MCF 10A (cell line): ENCODE measurements at regions not wholly inside any gene's neighbourhood (a gene's known extent, or its start where the extent isn't known, plus 50 kb on each side); places are given as distances from the start of the nearest gene placed in this dataset.

ENCODE experiments used
- BruUV-seq: library from RNA; stranded (reverse); fragments of 400-500 nt; replicated peaks from 2 replicates; lab custom pipeline; 2021; lab: Mats Ljungman, UMichigan
- CTCF ChIA-PET: fragments of 300-600 bp; sonication (Branson Sonifier 250); formaldehyde crosslinking; extraction: SDS; loops from one replicate; lab custom pipeline; 2021; ENCODE audit warnings: antibody characterized with exemption, inconsistent platforms; lab: Yijun Ruan, JAX
- POLR2A ChIA-PET: fragments of 300-600, 350-650 bp; sonication (Branson Sonifier 250); formaldehyde crosslinking; extraction: SDS; loops from one replicate; lab custom pipeline; 2020; ENCODE audit warnings: antibody characterized with exemption, inconsistent platforms; lab: Yijun Ruan, JAX
- DNase-seq: peaks from one replicate; pipeline ENCODE4 v3.0.0-alpha.2; 2018; ENCODE audit not compliant: unreplicated experiment
- H3K27ac Mint-ChIP-seq: one replicate; pipeline ENCODE4 v1.8.0; 2022; ENCODE audit warnings: mild to moderate bottlenecking, low read depth, mixed read lengths; ENCODE audit not compliant: unreplicated experiment
- H3K27me3 Mint-ChIP-seq: one replicate; pipeline ENCODE4 v1.8.0; 2022; ENCODE audit warnings: mixed read lengths; ENCODE audit not compliant: insufficient read depth, unreplicated experiment
- H3K36me3 Mint-ChIP-seq: one replicate; pipeline ENCODE4 v1.8.0; 2022; ENCODE audit warnings: mild to moderate bottlenecking, moderate library complexity, mixed read lengths; ENCODE audit not compliant: insufficient read depth, unreplicated experiment
- H3K4me1 Mint-ChIP-seq: one replicate; pipeline ENCODE4 v1.8.0; 2022; ENCODE audit warnings: mixed read lengths; ENCODE audit not compliant: insufficient read depth, unreplicated experiment
- H3K4me3 Mint-ChIP-seq: one replicate; pipeline ENCODE4 v1.8.0; 2022; ENCODE audit warnings: mild to moderate bottlenecking, moderate library complexity, mixed read lengths; ENCODE audit not compliant: unreplicated experiment
- H3K9me3 Mint-ChIP-seq: one replicate; pipeline ENCODE4 v1.8.0; 2022; ENCODE audit warnings: mixed read lengths; ENCODE audit not compliant: unreplicated experiment
- intact Hi-C: fragments of 100-400 bp; cut with micrococcal nuclease; formaldehyde crosslinking; loops from 2 replicates; pipeline ENCODE4 v1.14.1; 2022
- TF ChIP-seq, protein P1 (sequence below): fragments of 200-600 bp; IDR thresholded peaks from one replicate; pipeline ENCODE4 v1.8.0; 2022; ENCODE audit warnings: antibody characterized with exemption, mild to moderate bottlenecking; ENCODE audit not compliant: unreplicated experiment

DNA sequence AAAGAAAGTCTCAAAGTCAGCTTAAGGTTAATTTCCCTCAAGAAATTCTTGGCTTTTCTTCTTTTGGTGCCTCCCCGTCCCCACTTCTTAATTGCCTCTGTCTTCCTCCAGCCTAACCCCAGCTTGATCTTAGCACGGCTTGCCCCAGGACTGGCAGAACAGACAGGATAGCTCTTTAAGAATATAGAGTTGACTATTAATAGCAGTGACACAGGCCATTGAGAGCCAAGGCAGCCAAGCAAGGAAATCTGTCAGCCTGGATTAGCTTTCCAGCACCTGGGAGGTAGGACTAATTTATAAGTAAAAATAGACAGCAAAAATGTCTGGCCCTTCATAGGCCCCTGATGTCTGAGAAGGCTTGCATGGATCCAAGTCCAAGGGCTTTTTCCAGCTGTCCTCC is 384.6 kb upstream of the SLC30A5 start:
- Mint-ChIP-seq H3K27me3 (peaks cover 12% of the 10 kb centered on the region), H3K4me1 (no peaks in the 10 kb centered on the region), H3K27ac (no peak overlapping the region), H3K36me3 (no peaks in the 10 kb centered on the region), H3K4me3 (no peak overlapping the region), H3K9me3 (no peaks in the 10 kb centered on the region)
- ChIA-PET POLR2A (interaction anchor here (0.6 kb wide), 1 partner anchor 1210 kb away, joined by 3 read pairs; no protein-coding TSS in a partner anchor), CTCF (interaction anchor here (1.8 kb wide), 1 partner anchor 12 kb away, joined by 4 read pairs; no protein-coding TSS in a partner anchor)
- TF ChIP-seq, protein P1, sequence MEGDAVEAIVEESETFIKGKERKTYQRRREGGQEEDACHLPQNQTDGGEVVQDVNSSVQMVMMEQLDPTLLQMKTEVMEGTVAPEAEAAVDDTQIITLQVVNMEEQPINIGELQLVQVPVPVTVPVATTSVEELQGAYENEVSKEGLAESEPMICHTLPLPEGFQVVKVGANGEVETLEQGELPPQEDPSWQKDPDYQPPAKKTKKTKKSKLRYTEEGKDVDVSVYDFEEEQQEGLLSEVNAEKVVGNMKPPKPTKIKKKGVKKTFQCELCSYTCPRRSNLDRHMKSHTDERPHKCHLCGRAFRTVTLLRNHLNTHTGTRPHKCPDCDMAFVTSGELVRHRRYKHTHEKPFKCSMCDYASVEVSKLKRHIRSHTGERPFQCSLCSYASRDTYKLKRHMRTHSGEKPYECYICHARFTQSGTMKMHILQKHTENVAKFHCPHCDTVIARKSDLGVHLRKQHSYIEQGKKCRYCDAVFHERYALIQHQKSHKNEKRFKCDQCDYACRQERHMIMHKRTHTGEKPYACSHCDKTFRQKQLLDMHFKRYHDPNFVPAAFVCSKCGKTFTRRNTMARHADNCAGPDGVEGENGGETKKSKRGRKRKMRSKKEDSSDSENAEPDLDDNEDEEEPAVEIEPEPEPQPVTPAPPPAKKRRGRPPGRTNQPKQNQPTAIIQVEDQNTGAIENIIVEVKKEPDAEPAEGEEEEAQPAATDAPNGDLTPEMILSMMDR: no peak
- intact Hi-C loops: no loop called here
- BruUV-seq: no TSS peak
- DNase-seq: no peak

DNA sequence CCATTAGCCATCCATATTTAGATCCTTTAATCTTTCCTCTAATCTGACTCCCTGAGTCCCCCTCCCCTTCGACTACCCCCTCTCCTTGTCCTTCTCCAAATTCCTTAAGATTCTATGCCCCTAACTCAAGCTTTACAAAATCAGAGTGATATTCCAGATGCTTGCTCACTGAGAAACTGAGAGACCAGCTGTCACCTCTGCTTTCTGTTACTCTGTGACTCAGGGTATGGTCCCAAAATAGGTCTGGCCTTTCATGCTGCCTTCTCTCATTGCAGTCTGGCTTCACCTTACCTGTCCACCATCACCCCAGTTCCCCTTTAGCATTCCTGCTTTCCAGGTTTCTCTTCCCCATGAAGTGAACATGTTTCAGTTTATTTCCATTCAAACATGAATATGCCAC is 383.3 kb upstream of the SLC30A5 start:
- CTCF ChIA-PET: interaction anchor here (0.7 to 1.8 kb wide), 2 partner anchors 11 to 1560 kb away, joined by 3 to 4 read pairs; no protein-coding TSS in a partner anchor
- Mint-ChIP-seq H3K27ac (no peak overlapping the region), H3K27me3 (peaks cover 12% of the 10 kb centered on the region), H3K4me1 (no peaks in the 10 kb centered on the region), H3K36me3 (no peaks in the 10 kb centered on the region), H3K4me3 (no peak overlapping the region), H3K9me3 (no peaks in the 10 kb centered on the region)
- no TSS peak for BruUV-seq
- TF ChIP-seq, protein P1: no peak
- DNase-seq: no peak
- intact Hi-C loops: no loop called here
- POLR2A ChIA-PET: no interaction called here

DNA sequence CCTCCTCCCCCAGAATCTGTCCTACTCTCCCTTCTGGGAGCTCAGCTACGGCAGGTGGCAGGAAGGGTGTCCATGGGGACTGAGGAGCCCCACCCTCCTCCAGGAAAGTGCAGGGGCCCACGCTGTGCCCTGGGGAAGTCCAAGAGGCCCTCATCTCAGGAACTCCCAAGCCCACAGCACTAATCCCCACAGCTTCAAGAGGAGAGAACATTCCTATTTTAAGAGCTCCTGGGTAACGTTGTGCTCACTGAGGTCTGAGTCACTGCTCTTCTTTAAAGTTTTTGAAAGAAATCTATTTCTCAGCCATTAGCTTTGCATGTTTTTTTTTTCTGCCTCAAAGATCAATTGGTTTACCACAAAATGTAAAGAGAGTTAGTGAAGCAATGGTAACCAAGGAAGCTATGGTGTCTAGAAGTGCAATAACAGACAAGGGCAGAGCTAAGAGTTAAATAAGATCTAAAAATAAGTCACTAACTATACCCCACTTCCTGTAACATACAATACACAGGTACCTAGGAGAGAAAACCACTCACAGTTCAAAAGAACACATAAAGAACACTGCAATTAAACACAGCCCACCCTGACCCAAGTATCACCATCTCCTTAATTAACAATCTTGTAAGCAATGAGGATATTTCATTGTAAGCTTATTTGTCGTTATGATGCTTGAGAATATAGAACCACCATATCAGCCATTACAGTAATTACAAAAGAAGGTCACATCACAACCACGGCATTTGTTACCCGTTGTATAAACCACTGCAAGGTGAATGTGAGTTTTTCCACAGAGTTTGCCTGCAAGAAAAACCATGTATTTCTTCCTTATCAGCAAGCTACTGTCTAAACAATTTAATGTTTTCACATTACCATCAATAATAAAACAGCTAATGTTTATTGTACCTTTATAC is 382.3 kb upstream of the SLC30A5 start:
- Mint-ChIP-seq H3K36me3 (no peaks in the 10 kb centered on the region), H3K9me3 (no peaks in the 10 kb centered on the region), H3K4me3 (no peak overlapping the region), H3K27ac (no peak overlapping the region), H3K4me1 (no peaks in the 10 kb centered on the region), H3K27me3 (peaks cover 12% of the 10 kb centered on the region)
- BruUV-seq: no TSS peak
- intact Hi-C loops: no loop called here
- TF ChIP-seq, protein P1: no peak
- ChIA-PET CTCF (interaction anchor here (0.7 to 1.4 kb wide), 3 partner anchors 10 to 137 kb away, joined by 3 to 5 read pairs (median 3); no protein-coding TSS in a partner anchor), POLR2A (interaction anchor here (0.5 kb wide), 1 partner anchor 163 kb away, joined by 3 read pairs; no protein-coding TSS in a partner anchor)
- no peak for DNase-seq

DNA sequence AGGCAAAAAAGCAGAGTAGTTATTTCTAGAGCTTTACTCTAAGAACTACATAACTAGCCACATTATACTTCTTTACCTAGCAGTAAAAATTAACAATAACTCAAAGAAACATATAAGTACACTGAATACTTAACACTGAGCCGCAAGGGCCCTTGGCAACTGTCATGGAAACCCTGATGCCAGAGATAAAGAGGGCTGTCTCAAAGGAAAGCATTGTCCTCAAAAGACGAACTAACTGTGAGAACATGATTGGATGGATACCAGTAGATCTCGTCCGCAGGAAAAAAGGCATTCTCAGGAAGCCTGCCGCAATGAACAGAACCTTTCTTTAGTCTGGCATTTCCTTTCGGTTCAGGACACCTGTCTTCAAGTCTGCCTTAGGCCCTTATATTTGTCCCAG is 379.0 kb upstream of the SLC30A5 start:
- ChIA-PET CTCF (no interaction called here), POLR2A (no interaction called here)
- intact Hi-C loops: no loop called here
- no TSS peak for BruUV-seq
- no peaks in the 10 kb centered on the region for H3K36me3 Mint-ChIP-seq
- no peak for DNase-seq
- H3K4me1 Mint-ChIP-seq: no peaks in the 10 kb centered on the region
- H3K9me3 Mint-ChIP-seq: no peaks in the 10 kb centered on the region
- H3K27me3 Mint-ChIP-seq: peaks cover 8% of the 10 kb centered on the region
- TF ChIP-seq, protein P1: no peak
- H3K27ac Mint-ChIP-seq: no peak overlapping the region
- H3K4me3 Mint-ChIP-seq: no peak overlapping the region
